Smooth muscle cell (in vitro differentiated cells): ENCODE measurements at regions not wholly inside any gene's neighbourhood (a gene's known extent, or its start where the extent isn't known, plus 50 kb on each side); places are given as distances from the start of the nearest gene placed in this dataset.

Experiments used
- DNase-seq: peaks from one replicate; lab custom pipeline; 2025; ENCODE audit not compliant: unreplicated experiment; lab: John Stamatoyannopoulos, UW
- H2AFZ ChIP-seq: fragments of 200-600 bp; sonication (generic); 2 replicates; pipeline ENCODE4 v1.6.0; 2016; ENCODE audit warnings: antibody characterized with exemption, low read depth, mild to moderate bottlenecking
- H3F3A ChIP-seq: fragments of 200-600 bp; sonication (generic); 2 replicates; pipeline ENCODE4 v1.6.0; 2017; ENCODE audit warnings: antibody characterized with exemption, low read depth
- H3K27ac ChIP-seq: fragments of 200-600 bp; sonication (generic); 2 replicates; pipeline ENCODE4 v1.5.1; 2016; ENCODE audit warnings: low read depth, mild to moderate bottlenecking
- H3K27me3 ChIP-seq: fragments of 200-600 bp; sonication (generic); 2 replicates; pipeline ENCODE4 v1.6.1; 2016; ENCODE audit warnings: low read depth, mild to moderate bottlenecking
- H3K36me3 ChIP-seq: fragments of 200-600 bp; sonication (generic); 2 replicates; pipeline ENCODE4 v1.5.1; 2016; ENCODE audit warnings: low read depth
- H3K4me1 ChIP-seq: fragments of 200-600 bp; sonication (generic); 2 replicates; pipeline ENCODE4 v1.5.1; 2016; ENCODE audit warnings: low read depth
- H3K4me2 ChIP-seq: fragments of 200-600 bp; sonication (generic); 2 replicates; pipeline ENCODE4 v1.6.0; 2016; ENCODE audit warnings: mild to moderate bottlenecking
- H3K4me3 ChIP-seq: fragments of 200-600 bp; sonication (generic); 2 replicates; pipeline ENCODE4 v1.5.1; 2016; ENCODE audit warnings: mild to moderate bottlenecking
- H3K79me2 ChIP-seq: fragments of 200-600 bp; sonication (generic); 2 replicates; pipeline ENCODE4 v1.6.0; 2016; ENCODE audit warnings: low read depth, mild to moderate bottlenecking
- H3K9ac ChIP-seq: fragments of 200-600 bp; sonication (generic); 2 replicates; pipeline ENCODE4 v1.6.0; 2016; ENCODE audit warnings: low read depth
- H3K9me3 ChIP-seq: fragments of 200-600 bp; sonication (generic); replicated peaks from 2 replicates; pipeline ENCODE4 v1.5.1; 2016; ENCODE audit warnings: low read depth
- H4K20me1 ChIP-seq: fragments of 200-600 bp; sonication (generic); 2 replicates; pipeline ENCODE4 v1.6.0; 2016; ENCODE audit warnings: low read depth
- CTCF ChIP-seq: fragments of 200-600 bp; sonication (generic); IDR thresholded peaks from 2 replicates; pipeline ENCODE4 v1.5.1; 2017; ENCODE audit warnings: borderline replicate concordance, mild to moderate bottlenecking, antibody characterized with exemption; ENCODE audit not compliant: insufficient read depth, poor library complexity, severe bottlenecking
- WGBS: methylation state at CpG from one replicate; pipeline ENCODE4 v1.1.7; 2016; ENCODE audit warnings: low lambda C conversion rate; 5-methylcytosine and 5-hydroxymethylcytosine counted together

- Histone ChIP-seq H3F3A (no peaks in the 10 kb centered on the region), H3K27ac (no peak overlapping the region), H3K9ac (no peak overlapping the region), H3K27me3 (no peaks in the 10 kb centered on the region), H2AFZ (no peak overlapping the region), H3K4me3 (no peak overlapping the region), H3K4me2 (no peak overlapping the region), H3K79me2 (no peaks in the 10 kb centered on the region), H3K9me3 (no peaks in the 10 kb centered on the region), H4K20me1 (no peaks in the 10 kb centered on the region), H3K4me1 (no peaks in the 10 kb centered on the region), H3K36me3 (no peaks in the 10 kb centered on the region)
- no peak for DNase-seq
- WGBS = 79% methylated on average over 4 of the region's 4 CpGs
- TF ChIP-seq CTCF = no peak
Observed at GRCh38 chr20:60584221-60584620, 626.0 kb downstream of the CDH26 start.

- Histone ChIP-seq H3K27ac (no peak overlapping the region), H4K20me1 (no peaks in the 10 kb centered on the region), H3K4me3 (no peak overlapping the region), H3K36me3 (no peaks in the 10 kb centered on the region), H3K9me3 (no peaks in the 10 kb centered on the region), H3K4me2 (no peak overlapping the region), H3K27me3 (no peaks in the 10 kb centered on the region), H3K9ac (no peak overlapping the region), H3K4me1 (no peaks in the 10 kb centered on the region), H3K79me2 (no peaks in the 10 kb centered on the region), H3F3A (no peaks in the 10 kb centered on the region), H2AFZ (no peak overlapping the region)
- TF ChIP-seq CTCF = no peak
- WGBS = 85% methylated on average over 4 of the region's 4 CpGs
- DNase-seq = no peak
Observed at GRCh38 chr20:60585651-60586050, 627.4 kb downstream of the CDH26 start.

- Histone ChIP-seq H3F3A (no peaks in the 10 kb centered on the region), H3K4me2 (no peak overlapping the region), H3K9me3 (no peaks in the 10 kb centered on the region), H3K4me1 (no peaks in the 10 kb centered on the region), H3K9ac (no peak overlapping the region), H3K27ac (no peak overlapping the region), H4K20me1 (no peaks in the 10 kb centered on the region), H3K27me3 (no peaks in the 10 kb centered on the region), H3K79me2 (no peaks in the 10 kb centered on the region), H3K36me3 (no peaks in the 10 kb centered on the region), H3K4me3 (no peak overlapping the region), H2AFZ (no peak overlapping the region)
- no peak for TF ChIP-seq CTCF
- no peak for DNase-seq
- 68% methylated on average over 11 of the region's 11 CpGs for WGBS
Observed at GRCh38 chr20:60586269-60587050, 628.2 kb downstream of the CDH26 start.

GRCh38 chr20:60587986-60588385, 629.8 kb downstream of the CDH26 start:
- Histone ChIP-seq H4K20me1 (no peaks in the 10 kb centered on the region), H3K9me3 (no peaks in the 10 kb centered on the region), H3K9ac (no peak overlapping the region), H3K4me3 (no peak overlapping the region), H3K4me2 (no peak overlapping the region), H3K36me3 (no peaks in the 10 kb centered on the region), H3F3A (no peaks in the 10 kb centered on the region), H2AFZ (no peak overlapping the region), H3K79me2 (no peaks in the 10 kb centered on the region), H3K27ac (no peak overlapping the region), H3K27me3 (no peaks in the 10 kb centered on the region), H3K4me1 (no peaks in the 10 kb centered on the region)
- no peak for DNase-seq
- TF ChIP-seq CTCF = no peak
- WGBS = 82% methylated on average over 4 of the region's 4 CpGs
